ENCODE measurements at regions not wholly inside any gene's neighbourhood (a gene's known extent, or its start where the extent isn't known, plus 50 kb on each side); places are given as distances from the start of the nearest gene placed in this dataset.

- no peak for TF ChIP-seq CTCF (IDR thresholded peaks at IDR 0.05; ENCODE audit: control extremely low read depth in 1 of 3, insufficient read depth in 1 of 3, low read depth in 1 of 3, low read length in 3 of 3)
- TF ChIP-seq RFX5 (IDR thresholded peaks at IDR 0.05; ENCODE audit: borderline replicate concordance, low read depth, low read length) = no peak
- TF ChIP-seq SP4 (IDR thresholded peaks at IDR 0.05; ENCODE audit: low read length) = no peak
- TF ChIP-seq CHD1 (IDR thresholded peaks at IDR 0.05; ENCODE audit: low read depth, low read length) = no peak
- no peak for TF ChIP-seq TAF1 (IDR thresholded peaks at IDR 0.05; ENCODE audit: low read depth, low read length)
- no peak for TF ChIP-seq CEBPB (IDR thresholded peaks at IDR 0.05; ENCODE audit: low read depth, low read length)
- TF ChIP-seq BACH1 (IDR thresholded peaks at IDR 0.05; ENCODE audit: low read length) = no peak
- no peak for TF ChIP-seq YY1 (IDR thresholded peaks at IDR 0.05; ENCODE audit: low read depth, low read length)
Measured at GRCh38 chr4:64503945-64504675, 94.9 kb upstream of the TECRL start (continued).
